ENCODE measurements at regions not wholly inside any gene's neighbourhood (a gene's known extent, or its start where the extent isn't known, plus 50 kb on each side); places are given as distances from the start of the nearest gene placed in this dataset.
"Not testable (repeated sequence)": the region's sequence is repeated elsewhere in the genome, so short reads cannot be mapped to it uniquely, and the experiment has no call there.

- DNase-seq (ENCODE audit: low spot score) = peak; percentile 13
These were observed 205.2 kb upstream of the PLGLB2 start for GRCh38 chr2:87542599-87543174.

DNA sequence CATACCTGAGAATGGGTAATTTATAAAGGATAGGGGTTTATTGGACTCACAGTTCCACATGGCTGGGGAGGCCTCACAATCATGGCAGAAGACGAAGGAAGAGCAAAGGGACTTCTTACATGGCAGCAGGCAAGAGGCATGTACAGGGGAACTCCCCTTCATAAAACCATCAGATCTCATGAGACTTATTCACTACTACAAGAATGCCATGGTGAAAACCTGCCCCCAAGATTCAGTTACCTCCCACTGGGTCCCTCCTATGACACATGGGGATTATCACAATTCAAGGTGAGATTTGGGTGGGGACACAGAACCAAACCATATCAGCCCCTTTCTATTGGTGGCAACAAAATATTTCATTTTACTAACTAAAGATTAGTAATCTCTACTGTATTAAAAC lies 204.1 kb upstream of the PLGLB2 start:
- not testable (repeated sequence) for DNase-seq (ENCODE audit: low spot score)

GRCh38 chr2:87547106-87547505 lies 200.8 kb upstream of the PLGLB2 start:
- not testable (repeated sequence) for DNase-seq (ENCODE audit: low spot score)

GRCh38 chr2:87547966-87548365 lies 199.9 kb upstream of the PLGLB2 start:
- not testable (repeated sequence) for DNase-seq (ENCODE audit: low spot score)

- not testable (repeated sequence) for DNase-seq (ENCODE audit: low spot score)
These were observed 199.0 kb upstream of the PLGLB2 start for GRCh38 chr2:87548681-87549536.

DNA sequence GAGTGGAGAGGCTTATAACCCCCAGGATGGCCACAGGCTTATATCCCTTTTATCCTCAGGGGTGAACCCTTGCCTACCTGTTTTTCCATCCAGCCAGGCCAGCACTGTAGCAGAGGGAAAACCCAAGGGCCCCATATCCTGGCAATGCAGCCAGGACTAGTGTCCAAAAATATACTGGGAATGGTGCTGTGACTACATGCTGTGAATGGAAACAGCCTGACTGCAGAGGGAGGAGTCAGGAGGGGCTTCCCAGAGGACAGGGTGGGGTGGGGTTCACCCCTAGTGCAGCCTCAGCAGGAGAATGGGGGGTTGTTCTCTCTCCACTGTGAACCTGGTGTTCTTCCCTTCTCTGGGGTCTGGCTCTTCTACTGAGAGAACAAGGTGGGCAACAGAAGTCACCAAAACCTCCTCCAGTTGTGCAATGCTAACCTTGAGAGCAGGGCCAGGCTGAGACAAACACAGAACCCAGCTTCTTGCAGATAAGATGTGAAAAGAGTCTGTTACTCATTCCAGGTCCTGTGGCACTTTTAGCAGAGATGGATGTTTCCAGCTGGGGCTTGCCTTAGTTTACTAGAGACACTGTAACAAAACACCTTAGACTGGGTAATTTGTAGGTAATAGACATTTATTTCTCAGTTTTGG lies 198.2 kb upstream of the PLGLB2 start:
- not testable (repeated sequence) for DNase-seq (ENCODE audit: low spot score)

GRCh38 chr2:87554678-87555077 lies 193.2 kb upstream of the PLGLB2 start:
- not testable (repeated sequence) for DNase-seq (ENCODE audit: low spot score)

DNA sequence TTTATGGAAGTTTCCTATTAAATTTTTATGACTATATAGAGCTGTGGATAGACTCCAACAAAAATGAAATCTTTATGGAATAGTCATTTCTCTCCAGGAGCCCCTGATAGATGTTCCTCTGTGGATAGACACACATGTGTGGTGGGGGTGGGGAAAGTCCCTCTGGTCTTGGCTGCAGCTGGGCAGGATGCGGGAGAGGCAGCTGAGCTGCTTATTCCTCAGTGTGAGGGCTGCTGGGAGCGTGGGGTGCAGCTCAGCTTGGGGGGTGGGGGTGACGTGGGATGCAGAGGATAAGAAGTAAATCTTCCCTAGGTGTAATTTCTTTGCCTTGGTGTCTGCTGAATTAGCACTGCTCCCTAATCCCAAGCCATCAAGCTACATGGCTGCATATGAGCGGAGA lies 192.8 kb upstream of the PLGLB2 start:
- not testable (repeated sequence) for DNase-seq (ENCODE audit: low spot score)

- DNase-seq (ENCODE audit: low spot score) = not testable (repeated sequence)
These were observed 188.9 kb upstream of the PLGLB2 start for GRCh38 chr2:87559001-87559400.

DNA sequence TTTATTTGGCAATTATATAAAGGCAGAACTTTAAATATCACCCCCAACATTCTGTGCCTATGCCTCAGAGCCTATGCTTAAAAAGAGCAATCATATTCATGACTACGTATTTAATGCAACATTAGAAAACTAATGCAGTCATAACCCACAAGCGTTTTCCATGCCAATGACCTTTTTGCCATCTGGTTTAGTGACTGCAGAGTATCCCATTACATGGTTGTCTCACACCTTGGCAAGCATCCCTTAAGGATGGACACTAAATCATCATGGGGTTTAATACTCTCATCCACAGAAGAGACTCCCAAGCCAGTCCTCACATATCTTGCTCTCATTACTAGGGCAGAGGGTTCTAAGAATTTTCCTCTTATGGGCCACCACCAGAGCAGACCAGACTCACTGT lies 188.2 kb upstream of the PLGLB2 start:
- DNase-seq (ENCODE audit: low spot score) = not testable (repeated sequence)

DNA sequence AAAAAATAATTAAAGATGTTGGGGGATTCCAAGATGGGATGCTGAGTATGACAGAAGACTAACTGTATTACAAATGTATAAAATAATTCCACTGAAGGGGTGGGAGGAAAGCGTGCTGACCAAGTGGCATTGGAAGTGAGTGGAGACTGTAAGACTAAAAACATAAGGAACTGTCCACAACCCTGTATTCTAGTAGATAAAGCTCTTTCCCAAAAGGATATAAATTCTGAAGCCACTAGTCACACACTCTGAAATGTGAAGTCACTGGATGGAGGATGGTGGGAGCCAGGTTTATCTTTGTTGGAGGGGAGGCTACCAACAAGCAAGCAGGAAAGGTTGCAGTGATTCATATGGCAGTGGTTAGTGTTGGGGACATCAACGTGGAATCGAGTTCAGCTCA lies 182.8 kb upstream of the PLGLB2 start:
- not testable (repeated sequence) for DNase-seq (ENCODE audit: low spot score)

DNA sequence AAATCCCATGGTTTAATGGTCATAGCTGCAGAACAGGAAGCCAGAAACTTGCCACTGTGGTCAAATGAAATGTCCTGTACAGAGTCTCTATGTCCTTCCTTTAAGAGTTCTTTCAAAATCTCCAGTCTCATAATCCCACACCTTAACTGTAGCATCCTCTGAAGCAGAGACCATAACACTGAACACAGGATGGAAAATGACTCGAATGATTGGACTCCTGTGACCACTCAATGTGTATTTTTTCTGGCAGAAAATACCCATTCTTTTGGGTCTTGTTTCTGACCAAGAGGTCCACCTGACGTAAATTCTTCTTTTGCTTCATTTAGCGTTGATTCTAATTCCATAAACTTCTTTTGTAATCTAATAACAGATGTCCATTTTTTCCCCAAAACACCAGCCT lies 181.4 kb upstream of the PLGLB2 start:
- DNase-seq (ENCODE audit: low spot score) = peak; percentile 25

- DNase-seq (ENCODE audit: low spot score) = not testable (repeated sequence)
These were observed 180.8 kb upstream of the PLGLB2 start for GRCh38 chr2:87567093-87567492.

DNA sequence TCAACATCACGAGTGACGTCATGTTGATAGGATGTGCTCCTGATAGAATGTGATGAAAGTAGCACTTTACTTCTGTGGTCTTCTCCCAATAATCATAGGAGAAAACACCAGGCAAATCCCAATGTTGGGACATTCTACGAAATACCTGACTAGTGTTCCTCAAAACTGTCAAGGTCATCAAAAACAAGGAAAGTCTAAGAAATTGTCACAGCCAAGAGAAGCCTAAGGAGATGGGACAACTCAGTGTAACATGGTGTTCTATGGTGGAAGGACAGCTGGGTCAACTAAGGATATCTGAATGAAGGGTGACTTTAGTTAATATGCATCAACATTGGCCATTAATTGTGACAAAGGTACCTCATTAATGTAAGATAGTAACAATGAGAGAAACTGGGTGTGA lies 180.0 kb upstream of the PLGLB2 start:
- not testable (repeated sequence) for DNase-seq (ENCODE audit: low spot score)

- DNase-seq (ENCODE audit: low spot score) = not testable (repeated sequence)
These were observed 179.2 kb upstream of the PLGLB2 start for GRCh38 chr2:87568554-87569278.

DNA sequence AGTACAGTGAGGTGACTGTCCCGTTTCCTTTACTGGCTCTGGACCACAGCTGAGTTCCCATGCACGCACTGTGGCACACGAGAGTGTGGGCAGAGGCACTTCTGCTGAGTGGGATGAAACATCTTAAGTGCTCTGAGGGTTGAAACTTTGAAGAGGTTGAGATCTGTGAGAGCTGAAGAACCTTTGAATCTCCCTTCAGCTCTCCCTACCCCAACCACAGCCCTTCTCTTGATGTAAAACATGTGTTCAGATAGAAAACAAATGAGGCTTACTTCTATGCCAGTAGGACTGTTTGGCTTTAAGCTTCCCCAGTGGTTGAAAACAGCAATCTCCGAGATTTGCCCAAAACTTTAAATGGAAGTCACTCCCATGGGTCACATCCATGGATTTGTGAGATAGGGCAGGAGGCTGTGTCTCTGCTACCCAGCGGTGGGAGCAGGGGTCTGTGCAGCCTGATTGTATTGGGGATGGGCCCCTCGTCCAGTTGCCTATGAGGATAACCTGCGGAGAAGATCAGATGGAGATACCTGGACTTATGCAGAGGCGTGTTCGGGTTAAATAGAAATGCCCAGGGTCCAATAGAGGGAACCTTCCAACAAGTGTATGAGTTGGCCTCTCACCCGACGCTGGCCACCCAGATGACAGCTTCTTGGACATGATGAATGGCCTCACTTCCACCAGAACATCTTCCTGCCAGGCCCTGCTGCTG lies 178.0 kb upstream of the PLGLB2 start:
- not testable (repeated sequence) for DNase-seq (ENCODE audit: low spot score)

DNA sequence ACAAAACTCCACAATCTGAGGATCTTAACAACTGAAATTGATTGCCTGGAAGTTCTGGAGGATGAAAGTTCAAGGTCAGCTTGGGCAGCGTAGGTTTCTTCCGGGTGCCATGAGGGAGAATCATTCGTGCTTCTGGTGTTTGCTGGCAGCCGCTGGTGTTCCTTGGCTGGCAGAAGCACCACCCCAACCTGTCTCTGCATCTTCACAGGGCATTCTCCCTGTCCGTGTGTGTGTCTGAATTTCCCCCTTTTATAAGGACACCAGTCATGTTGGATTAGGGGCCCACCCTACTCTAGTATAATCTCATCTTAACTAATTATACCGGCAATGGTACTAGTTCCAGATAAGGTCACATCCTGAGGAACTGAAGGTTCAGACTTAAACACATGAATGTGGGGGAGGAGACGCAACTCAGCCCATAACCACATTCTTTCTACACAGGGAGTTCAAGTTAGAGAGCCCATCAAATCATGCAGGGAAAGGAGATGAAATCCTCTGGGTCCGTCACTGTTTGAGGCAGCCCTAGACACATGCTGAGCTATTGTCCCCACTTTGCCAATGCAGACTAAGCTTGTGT lies 175.9 kb upstream of the PLGLB2 start:
- DNase-seq (ENCODE audit: low spot score) = not testable (repeated sequence)

- DNase-seq (ENCODE audit: low spot score) = not testable (repeated sequence)
These were observed 175.0 kb upstream of the PLGLB2 start for GRCh38 chr2:87572906-87573305.

DNA sequence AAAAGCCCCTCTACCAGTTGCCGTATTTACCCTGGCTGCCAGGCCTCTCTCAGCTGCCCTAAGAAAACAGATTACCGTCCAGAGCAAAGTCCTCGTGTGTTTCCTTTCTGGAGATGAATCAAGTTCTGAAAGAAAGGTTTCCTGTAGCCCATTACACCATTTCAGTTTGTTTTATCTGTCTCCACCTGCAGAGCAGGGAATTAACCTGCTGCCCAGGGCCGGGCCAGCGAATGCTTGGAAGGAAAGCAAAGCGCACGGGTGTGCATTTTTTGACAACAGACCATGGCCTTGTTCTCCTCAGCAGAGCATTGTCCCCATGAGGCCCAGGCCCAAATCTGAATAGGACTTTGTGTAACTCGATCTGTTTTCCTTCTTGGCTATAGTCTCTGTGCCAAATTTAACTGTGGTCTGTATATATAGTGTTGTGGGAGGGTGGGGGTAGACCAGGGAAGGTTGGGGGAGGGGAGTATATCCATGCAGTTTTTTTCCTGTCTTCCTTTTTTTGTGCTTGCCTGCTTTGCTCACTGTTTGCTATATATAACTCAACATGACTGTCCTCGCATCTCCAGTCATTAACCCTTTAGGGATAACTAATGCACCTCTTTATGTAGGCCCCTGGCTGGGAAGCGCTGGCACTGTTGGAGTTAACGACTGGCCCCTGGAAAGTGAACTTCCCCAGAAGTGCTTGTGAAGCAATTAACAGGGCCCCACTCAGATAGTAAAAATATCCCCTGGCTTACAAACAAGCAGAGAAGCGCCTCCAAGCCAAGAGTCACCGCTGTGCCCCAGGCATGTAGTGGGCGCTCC lies 174.3 kb upstream of the PLGLB2 start:
- DNase-seq (ENCODE audit: low spot score) = not testable (repeated sequence)

Measured in kidney tubule cell (primary cell).